22Rv1 (cell line): ENCODE measurements at regions not wholly inside any gene's neighbourhood (a gene's known extent, or its start where the extent isn't known, plus 50 kb on each side); places are given as distances from the start of the nearest gene placed in this dataset.

Experiments used
- H3K27ac ChIP-seq: fragments of 450-650 bp; 2 replicates; pipeline ENCODE4 v1.5.1; 2017
- CTCF ChIP-seq: fragments of 450-650 bp; IDR thresholded peaks from 2 replicates; pipeline ENCODE4 v1.5.1; 2017; ENCODE audit warnings: mild to moderate bottlenecking
- ZFX ChIP-seq: fragments of 450-650 bp; IDR thresholded peaks from 2 replicates; pipeline ENCODE4 v1.6.1; 2017; ENCODE audit warnings: antibody characterized with exemption, borderline replicate concordance

- H3K27ac ChIP-seq = no peak overlapping the region
- TF ChIP-seq ZFX = no peak
- no peak for TF ChIP-seq CTCF
These were observed 568.8 kb downstream of the TLR4 start for GRCh38 chr9:118273048-118273447.

GRCh38 chr9:118276784-118277183, 572.6 kb downstream of the TLR4 start:
- H3K27ac ChIP-seq = no peak overlapping the region
- TF ChIP-seq CTCF (no peak), ZFX (no peak)

GRCh38 chr9:118281772-118282171, 577.6 kb downstream of the TLR4 start:
- H3K27ac ChIP-seq = no peak overlapping the region
- TF ChIP-seq ZFX = no peak
- TF ChIP-seq CTCF = no peak

- no peak overlapping the region for H3K27ac ChIP-seq
- no peak for TF ChIP-seq ZFX
- no peak for TF ChIP-seq CTCF
These were observed 579.3 kb downstream of the TLR4 start for GRCh38 chr9:118283488-118283887.

GRCh38 chr9:118290116-118290515, 585.9 kb downstream of the TLR4 start:
- TF ChIP-seq ZFX = no peak
- no peak for TF ChIP-seq CTCF
- no peak overlapping the region for H3K27ac ChIP-seq

- H3K27ac ChIP-seq = no peak overlapping the region
- no peak for TF ChIP-seq ZFX
These were observed 591.2 kb downstream of the TLR4 start for GRCh38 chr9:118295413-118295812.

GRCh38 chr9:118302721-118303120, 598.5 kb downstream of the TLR4 start:
- no peak for TF ChIP-seq ZFX
- no peak for TF ChIP-seq CTCF
- H3K27ac ChIP-seq = no peak overlapping the region

- TF ChIP-seq CTCF (no peak), ZFX (no peak)
- no peak overlapping the region for H3K27ac ChIP-seq
These were observed 599.0 kb downstream of the TLR4 start for GRCh38 chr9:118303216-118303615.
